ENCODE measurements at regions not wholly inside any gene's neighbourhood (a gene's known extent, or its start where the extent isn't known, plus 50 kb on each side); places are given as distances from the start of the nearest gene placed in this dataset.

DNA sequence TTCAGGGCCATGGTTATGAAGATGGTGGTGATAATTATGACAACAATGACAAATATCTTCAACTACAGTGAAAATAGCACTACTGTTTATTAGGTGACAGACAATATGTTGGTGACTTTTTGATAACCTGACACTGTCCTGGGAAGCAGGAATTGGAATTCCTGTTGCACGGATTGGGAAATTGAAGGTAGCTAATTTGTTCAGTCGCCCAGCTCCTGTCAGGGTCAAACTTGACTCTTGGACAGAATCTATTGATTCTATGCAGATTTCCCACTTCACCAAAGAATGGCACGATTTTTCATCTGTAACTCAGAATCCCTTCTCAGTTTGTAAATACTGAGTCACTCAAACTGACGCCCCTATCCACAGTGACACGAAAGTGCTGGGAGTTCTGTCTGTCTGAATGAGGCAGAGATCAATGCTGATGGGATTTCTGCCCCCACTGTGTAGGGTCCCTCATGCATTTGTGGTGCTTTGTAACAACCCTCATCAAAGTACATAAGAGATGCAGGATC, 779.5 kb upstream of the ID2 start:
- Histone ChIP-seq H3K27ac (no peak overlapping the region), H3K4me2 (no peak overlapping the region), H3K4me1 (no peaks in the 10 kb centered on the region), H3K9me3 (no peaks in the 10 kb centered on the region), H3K4me3 (no peak overlapping the region)
- FAIRE-seq (no peak), ATAC-seq (no peak), DNase-seq (ENCODE audit: low read depth in 1 of 2, low spot score in 1 of 2) (no peak)
- 3% methylated on average over 5 of the region's 5 CpGs for WGBS (ENCODE audit: missing lambda C conversion rate)
- CTCF ChIA-PET: no interaction called here
- no peak for TF ChIP-seq NR3C1 (IDR thresholded peaks at IDR 0.05)
- TF ChIP-seq ZSCAN20 (CRISPR knock-in tag; IDR thresholded peaks at IDR 0.05): no peak
- TF ChIP-seq EHMT2 (IDR thresholded peaks at IDR 0.05; ENCODE audit: low read depth): no peak
- no peak for TF ChIP-seq GATA3 (IDR thresholded peaks at IDR 0.05; ENCODE audit: borderline replicate concordance)
- TF ChIP-seq HOXB5 (CRISPR knock-in tag; IDR thresholded peaks at IDR 0.05): no peak
- TF ChIP-seq, protein P1, sequence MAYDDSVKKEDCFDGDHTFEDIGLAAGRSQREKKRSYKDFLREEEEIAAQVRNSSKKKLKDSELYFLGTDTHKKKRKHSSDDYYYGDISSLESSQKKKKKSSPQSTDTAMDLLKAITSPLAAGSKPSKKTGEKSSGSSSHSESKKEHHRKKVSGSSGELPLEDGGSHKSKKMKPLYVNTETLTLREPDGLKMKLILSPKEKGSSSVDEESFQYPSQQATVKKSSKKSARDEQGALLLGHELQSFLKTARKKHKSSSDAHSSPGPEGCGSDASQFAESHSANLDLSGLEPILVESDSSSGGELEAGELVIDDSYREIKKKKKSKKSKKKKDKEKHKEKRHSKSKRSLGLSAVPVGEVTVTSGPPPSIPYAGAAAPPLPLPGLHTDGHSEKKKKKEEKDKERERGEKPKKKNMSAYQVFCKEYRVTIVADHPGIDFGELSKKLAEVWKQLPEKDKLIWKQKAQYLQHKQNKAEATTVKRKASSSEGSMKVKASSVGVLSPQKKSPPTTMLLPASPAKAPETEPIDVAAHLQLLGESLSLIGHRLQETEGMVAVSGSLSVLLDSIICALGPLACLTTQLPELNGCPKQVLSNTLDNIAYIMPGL (CRISPR knock-in tag; IDR thresholded peaks at IDR 0.05; ENCODE audit: borderline replicate concordance): no peak
- POLR2A ChIA-PET: no interaction called here

DNA sequence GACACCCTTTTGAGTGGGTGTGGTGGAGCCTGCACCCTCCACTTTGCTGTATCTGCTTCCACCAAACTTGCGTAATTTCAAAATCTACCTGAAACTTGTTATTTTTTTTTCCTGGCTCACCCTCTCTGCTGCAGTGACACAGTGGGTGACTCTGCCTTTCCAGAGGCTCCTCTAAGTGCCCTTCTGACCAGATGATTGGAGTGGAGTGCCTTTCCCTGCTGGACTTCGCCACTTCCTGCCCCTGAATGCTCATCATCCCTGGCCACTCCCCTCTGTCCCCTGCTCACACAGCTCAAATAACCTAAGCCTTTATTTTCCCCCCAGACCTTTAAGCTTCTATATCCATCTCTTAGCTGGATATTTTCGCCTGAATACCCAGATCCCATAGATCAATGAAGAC, 777.5 kb upstream of the ID2 start:
- ChIA-PET CTCF (no interaction called here), POLR2A (no interaction called here)
- H3K9me3 ChIP-seq: no peaks in the 10 kb centered on the region
- no peak overlapping the region for H3K4me3 ChIP-seq
- DNase-seq (ENCODE audit: low read depth in 1 of 2, low spot score in 1 of 2) (no peak), FAIRE-seq (no peak), ATAC-seq (no peak)
- H3K27ac ChIP-seq: no peak overlapping the region
- whole genome bisulfite sequencing (ENCODE audit: missing lambda C conversion rate): 56% methylated on average over 3 of the region's 3 CpGs
- TF ChIP-seq, protein P2, sequence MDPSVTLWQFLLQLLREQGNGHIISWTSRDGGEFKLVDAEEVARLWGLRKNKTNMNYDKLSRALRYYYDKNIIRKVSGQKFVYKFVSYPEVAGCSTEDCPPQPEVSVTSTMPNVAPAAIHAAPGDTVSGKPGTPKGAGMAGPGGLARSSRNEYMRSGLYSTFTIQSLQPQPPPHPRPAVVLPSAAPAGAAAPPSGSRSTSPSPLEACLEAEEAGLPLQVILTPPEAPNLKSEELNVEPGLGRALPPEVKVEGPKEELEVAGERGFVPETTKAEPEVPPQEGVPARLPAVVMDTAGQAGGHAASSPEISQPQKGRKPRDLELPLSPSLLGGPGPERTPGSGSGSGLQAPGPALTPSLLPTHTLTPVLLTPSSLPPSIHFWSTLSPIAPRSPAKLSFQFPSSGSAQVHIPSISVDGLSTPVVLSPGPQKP (IDR thresholded peaks at IDR 0.05; ENCODE audit: low read depth, low read length): no peak
- TF ChIP-seq EHMT2 (IDR thresholded peaks at IDR 0.05; ENCODE audit: low read depth) (no peak), MAFK (IDR thresholded peaks at IDR 0.05; ENCODE audit: partially characterized antibody) (no peak), RARB (CRISPR knock-in tag; IDR thresholded peaks at IDR 0.05) (no peak), GATA3 (IDR thresholded peaks at IDR 0.05; ENCODE audit: borderline replicate concordance) (no peak), HDAC2 (IDR thresholded peaks at IDR 0.05) (no peak), CBX2 (IDR thresholded peaks at IDR 0.05; ENCODE audit: borderline replicate concordance, low read depth) (no peak), KDM1A (IDR thresholded peaks at IDR 0.05; ENCODE audit: low read depth) (no peak), JUN (IDR thresholded peaks at IDR 0.05) (no peak), MYC (IDR thresholded peaks at IDR 0.05; ENCODE audit: borderline replicate concordance, low read length) (no peak), TP53 (CRISPR knock-in tag; IDR thresholded peaks at IDR 0.05) (no peak), NFE2L2 (conservative IDR thresholded peaks at IDR 0.05; ENCODE audit: low read length) (no peak), HEYL (CRISPR knock-in tag; IDR thresholded peaks at IDR 0.05) (no peak), FOXS1 (CRISPR knock-in tag; IDR thresholded peaks at IDR 0.05) (no peak), TFCP2L1 (CRISPR knock-in tag; IDR thresholded peaks at IDR 0.05) (no peak), FOSL2 (IDR thresholded peaks at IDR 0.05) (no peak), FOSL2 (CRISPR knock-in tag; IDR thresholded peaks at IDR 0.05) (no peak), EHF (CRISPR knock-in tag; IDR thresholded peaks at IDR 0.05) (no peak)
- TF ChIP-seq, protein P3, sequence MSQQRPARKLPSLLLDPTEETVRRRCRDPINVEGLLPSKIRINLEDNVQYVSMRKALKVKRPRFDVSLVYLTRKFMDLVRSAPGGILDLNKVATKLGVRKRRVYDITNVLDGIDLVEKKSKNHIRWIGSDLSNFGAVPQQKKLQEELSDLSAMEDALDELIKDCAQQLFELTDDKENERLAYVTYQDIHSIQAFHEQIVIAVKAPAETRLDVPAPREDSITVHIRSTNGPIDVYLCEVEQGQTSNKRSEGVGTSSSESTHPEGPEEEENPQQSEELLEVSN (IDR thresholded peaks at IDR 0.05; ENCODE audit: borderline replicate concordance, low read depth): no peak
- TF ChIP-seq, protein P4, sequence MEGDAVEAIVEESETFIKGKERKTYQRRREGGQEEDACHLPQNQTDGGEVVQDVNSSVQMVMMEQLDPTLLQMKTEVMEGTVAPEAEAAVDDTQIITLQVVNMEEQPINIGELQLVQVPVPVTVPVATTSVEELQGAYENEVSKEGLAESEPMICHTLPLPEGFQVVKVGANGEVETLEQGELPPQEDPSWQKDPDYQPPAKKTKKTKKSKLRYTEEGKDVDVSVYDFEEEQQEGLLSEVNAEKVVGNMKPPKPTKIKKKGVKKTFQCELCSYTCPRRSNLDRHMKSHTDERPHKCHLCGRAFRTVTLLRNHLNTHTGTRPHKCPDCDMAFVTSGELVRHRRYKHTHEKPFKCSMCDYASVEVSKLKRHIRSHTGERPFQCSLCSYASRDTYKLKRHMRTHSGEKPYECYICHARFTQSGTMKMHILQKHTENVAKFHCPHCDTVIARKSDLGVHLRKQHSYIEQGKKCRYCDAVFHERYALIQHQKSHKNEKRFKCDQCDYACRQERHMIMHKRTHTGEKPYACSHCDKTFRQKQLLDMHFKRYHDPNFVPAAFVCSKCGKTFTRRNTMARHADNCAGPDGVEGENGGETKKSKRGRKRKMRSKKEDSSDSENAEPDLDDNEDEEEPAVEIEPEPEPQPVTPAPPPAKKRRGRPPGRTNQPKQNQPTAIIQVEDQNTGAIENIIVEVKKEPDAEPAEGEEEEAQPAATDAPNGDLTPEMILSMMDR (IDR thresholded peaks at IDR 0.05): no peak
- H3K4me2 ChIP-seq: no peak overlapping the region
- H3K4me1 ChIP-seq: no peaks in the 10 kb centered on the region
